NCI-H128 (cell line): ENCODE measurements at regions not wholly inside any gene's neighbourhood (a gene's known extent, or its start where the extent isn't known, plus 50 kb on each side); places are given as distances from the start of the nearest gene placed in this dataset.
A peak's percentile ranks its signal among the peaks of the same experiment; 100 is the strongest.
"Not testable (repeated sequence)": the region's sequence is repeated elsewhere in the genome, so short reads cannot be mapped to it uniquely, and the experiment has no call there.

ENCODE experiments used
- DNase-seq: peaks from one replicate; lab custom pipeline; 2025; ENCODE audit not compliant: unreplicated experiment; lab: John Stamatoyannopoulos, UW

DNA sequence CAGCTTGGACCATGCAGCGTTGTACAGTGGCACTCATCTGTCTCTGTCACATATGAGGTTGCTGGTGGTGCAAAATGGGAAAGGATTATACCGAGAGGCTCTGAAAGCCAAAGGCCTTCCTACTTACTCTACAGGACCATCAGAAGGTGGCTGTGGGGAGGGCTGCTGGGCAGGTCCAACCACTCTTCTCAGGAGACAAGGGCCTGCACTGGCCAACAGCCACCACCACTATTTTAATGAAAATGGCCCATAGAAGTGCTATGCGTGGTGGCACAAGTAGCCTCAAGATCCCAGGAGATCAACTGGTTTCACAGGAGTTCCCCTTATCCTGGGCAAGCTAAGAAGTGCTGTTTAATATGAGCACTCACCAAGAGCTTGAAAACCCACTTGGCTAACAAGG is 52.3 kb downstream of the MRPL57 start:
- DNase-seq, result no peak

DNA sequence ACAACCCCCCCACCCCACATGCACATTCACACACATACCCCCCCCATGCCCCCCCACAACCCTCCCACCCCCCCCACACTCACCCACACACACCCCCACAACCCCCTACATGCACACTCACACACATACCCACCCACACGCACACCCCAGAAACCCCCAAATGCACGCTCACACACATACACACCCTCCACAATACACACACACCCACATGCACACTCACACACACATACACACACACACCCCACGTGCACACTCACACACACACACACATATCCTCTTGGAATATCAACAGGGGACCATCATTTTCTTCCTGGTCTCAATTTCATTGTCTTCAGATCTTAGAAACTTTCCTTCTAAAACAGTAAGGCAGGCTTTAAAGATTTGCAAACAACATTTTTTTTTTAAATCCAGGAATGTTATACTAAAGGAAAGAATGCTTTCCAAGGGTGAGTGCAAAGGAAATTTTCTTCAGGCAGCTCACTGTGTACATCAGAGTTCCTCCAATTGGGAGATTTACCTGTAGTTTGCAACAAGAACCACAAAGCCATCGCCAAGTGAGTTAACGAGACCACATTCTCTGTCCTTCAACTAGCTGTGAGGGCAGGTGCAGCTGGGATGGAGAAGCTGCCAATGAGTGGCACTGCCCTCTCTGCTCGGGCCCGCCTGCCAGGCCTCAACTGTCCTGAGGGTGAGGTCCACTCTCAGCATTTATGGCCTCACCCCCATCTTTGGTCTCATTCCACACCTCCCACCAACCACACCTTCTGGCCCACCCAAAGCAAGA is 53.0 kb downstream of the MRPL57 start:
- no peak for DNase-seq

DNA sequence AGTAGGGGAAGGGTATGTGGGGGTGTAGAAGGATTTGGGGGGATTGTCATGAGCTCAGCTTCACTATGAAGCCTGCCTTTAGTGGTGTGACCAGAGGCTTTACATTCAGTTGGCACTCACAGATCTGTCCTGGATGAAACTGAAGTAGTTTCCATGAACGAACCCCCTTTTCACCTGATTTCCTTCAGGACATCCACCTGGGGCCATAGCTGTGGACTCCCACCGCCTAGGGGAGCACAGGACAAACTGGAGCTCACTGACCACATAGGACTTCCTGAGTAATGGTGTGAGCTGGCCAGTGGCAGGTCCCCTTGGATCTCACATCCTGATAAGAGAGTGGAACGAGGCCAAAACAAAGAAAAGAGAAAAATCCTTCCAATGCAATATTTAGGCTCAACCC is 54.1 kb downstream of the MRPL57 start:
- DNase-seq, result no peak

DNA sequence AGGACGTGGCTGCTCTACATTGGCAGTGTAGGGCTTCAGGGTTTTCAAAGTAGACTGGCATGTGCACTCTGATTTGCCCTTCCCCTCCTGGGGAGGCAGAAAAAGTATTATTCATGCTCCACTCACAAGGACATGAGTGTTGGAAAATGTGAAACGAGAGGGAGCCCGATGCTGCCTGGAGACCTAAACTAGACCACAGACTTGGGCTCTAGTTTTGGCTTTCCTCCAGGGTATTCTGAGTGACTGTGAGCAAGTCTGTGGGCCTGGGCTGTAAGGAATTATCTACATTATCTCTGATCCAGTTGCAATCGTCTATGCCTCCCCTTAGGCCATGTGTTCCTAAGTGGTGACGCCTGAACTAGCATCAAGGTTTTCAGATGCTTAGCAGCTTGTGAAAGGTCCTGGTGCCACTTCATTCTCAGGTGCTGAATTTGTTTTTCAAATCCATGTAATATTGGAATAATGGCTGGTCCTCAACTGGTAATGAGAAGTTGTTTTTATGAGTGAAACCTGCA is 55.0 kb downstream of the MRPL57 start:
- DNase-seq, result no peak

DNA sequence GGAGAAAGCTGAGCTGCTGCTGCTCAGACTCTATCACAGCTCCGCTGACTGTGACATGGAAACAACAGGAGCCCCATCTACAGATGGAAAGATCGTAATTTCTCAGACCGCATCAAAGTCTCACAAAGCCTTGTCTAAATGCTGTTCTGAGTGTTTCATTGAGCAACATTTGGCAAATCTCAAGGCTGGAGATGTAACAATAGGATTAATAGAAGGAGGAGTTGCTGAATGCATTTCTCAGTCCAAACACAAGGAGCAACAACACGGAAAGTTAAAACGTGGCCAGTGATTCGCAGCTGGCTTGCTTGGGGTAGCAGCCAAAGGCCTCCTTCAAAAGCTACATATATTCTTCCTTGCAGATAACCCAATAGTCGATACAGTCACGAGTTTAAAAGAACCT is 55.7 kb downstream of the MRPL57 start:
- DNase-seq, result no peak

DNA sequence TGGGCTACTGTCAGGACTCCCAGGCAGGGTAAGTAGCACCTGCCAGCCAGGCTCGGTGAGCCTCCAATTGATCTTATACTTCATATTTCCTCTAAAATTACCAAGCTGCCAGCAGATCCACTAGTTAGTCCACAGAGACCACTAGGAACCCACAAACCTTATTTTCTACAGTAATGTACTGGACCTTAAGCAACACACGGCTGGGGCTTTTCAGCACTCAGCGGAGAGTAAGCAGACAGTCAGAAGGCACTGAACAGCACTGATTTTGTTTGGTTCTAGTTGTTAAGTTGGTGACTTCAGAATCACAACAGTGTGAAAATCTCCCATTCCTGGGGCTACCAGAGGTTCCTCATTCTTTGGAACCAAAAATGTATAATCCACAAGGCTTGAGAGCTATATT is 56.1 kb downstream of the MRPL57 start:
- DNase-seq, result no peak

DNA sequence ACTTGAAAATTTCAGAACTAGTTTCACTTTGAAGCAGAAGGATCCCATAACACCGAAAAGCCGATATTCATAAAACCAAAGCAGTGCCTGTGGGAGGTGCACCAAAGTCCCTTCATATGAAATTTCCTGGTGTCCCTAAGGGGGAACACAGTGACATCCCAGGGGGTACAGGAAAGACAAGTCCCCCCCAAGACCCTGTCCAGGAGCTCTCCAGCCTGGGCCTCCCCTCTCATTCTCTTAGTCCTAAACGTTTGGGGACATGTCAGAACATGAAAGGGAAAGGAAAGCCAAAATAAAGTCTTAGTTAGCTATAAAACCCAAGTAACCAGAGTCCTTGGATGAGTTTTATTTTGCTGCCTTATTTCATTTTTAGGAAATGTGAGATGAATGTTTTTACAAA is 56.6 kb downstream of the MRPL57 start:
- no peak for DNase-seq

DNA sequence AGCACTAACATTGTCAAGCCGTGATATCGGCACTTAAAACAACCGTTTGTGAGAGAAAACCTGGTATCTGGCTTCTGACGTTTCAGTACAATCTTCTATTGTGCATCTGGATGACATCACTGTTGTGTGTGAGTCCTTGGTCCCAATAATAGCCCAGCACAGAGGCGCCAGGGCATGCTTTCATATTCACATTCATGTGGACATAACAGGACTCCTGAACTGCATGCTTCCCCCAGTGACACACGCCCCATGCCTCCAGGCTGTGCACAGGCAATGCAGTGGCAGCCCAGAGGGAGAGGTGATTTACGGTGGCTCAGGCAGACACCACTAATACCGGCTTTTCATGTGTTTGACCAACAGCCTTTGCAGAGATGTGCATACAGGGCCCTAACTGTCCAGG is 58.1 kb downstream of the MRPL57 start:
- DNase-seq, result no peak

DNA sequence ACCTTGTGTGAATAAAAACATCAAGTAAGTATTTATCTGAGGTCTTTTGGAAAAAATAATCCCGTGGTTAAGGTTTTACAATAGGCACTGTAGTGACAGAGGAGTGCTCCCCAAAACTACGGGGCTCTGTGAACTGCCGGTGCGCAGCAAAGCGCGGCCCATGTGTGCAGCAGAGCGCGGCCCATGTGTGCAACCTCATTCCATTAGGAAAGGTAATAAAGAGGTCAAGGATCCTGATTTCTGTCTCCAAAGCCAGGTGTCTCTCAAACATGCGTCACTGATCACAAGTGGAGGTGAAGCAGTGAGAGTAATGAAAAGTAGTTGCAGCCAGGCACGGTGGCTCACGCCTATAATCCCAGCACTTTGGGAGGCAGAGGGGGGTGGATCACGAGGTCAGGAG is 58.7 kb downstream of the MRPL57 start:
- no peak for DNase-seq

DNA sequence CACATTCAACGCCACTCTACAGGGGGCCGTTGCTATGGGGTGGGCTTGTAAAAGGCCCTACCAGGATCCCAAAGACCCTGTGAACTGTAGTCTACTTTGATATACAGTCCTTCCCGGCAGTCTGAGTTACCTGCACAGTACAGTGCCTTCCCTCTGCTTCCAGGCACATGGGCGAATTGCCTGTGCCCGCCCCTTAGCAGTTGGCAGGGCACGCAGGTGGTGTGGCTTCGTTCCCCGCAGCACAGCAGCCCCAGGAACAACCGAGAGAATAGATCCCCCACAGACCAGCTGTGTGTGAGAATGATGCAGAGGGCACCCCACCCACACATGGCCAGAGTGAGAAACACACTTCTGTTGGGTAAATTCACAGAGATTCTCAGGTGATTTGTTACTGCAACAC is 60.6 kb downstream of the MRPL57 start:
- DNase-seq, result no peak

DNA sequence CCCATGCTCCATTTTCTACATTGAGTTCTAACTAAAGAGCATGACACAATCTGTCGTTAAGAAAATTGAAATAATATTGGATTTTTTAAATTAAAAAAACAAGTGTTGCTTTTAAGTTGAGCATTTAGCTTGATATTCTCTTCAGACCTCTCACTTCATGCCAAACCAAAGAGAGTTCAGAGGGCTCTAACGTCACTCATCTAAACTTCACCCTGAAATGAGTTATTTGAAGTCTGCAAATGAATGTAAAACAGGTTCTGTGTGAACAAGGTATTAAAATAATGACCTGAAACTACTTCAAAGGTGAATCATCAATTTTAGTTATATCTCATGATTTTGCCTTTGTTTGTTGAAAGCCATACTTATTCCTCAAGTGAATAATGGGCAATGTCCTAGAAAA is 61.8 kb downstream of the MRPL57 start:
- no peak for DNase-seq

DNA sequence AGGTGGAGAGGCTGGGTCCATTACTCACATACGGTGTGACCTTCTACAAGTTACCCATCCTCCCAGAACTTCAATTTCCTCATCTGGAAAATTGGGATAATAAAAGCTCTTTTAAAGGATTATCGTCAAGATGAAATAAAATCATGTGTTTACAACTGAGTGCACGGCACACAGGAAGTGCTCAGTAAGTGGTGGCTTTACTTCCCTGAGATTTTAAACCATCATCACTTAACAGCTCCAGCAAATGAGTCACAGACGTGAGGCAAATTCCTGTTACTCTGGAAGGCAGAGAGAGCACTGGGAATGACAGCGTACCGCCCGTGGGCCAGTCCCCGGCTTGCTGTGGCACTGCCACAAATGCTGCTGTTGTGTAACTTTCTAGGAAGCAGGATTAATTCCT is 64.1 kb downstream of the MRPL57 start:
- no peak for DNase-seq

DNA sequence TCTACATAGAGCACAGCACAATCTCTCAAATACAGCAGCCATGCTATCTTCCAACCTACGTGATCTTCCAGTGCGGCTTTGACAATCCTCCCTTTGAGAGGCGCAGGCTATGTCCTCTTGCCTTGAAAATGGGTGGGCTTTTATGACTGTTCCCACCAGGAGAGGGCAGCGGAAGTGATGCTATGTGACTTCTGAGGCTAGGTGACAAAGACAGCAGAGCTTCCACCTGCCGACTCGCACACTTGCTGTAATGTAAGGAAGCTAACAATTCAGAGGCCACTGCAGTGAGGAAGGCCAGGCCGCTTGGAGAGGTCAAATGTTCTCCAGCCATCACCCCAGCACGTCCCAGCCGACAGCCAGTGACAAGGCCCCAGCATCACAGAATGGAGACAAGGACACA is 65.8 kb downstream of the MRPL57 start:
- no peak for DNase-seq

DNA sequence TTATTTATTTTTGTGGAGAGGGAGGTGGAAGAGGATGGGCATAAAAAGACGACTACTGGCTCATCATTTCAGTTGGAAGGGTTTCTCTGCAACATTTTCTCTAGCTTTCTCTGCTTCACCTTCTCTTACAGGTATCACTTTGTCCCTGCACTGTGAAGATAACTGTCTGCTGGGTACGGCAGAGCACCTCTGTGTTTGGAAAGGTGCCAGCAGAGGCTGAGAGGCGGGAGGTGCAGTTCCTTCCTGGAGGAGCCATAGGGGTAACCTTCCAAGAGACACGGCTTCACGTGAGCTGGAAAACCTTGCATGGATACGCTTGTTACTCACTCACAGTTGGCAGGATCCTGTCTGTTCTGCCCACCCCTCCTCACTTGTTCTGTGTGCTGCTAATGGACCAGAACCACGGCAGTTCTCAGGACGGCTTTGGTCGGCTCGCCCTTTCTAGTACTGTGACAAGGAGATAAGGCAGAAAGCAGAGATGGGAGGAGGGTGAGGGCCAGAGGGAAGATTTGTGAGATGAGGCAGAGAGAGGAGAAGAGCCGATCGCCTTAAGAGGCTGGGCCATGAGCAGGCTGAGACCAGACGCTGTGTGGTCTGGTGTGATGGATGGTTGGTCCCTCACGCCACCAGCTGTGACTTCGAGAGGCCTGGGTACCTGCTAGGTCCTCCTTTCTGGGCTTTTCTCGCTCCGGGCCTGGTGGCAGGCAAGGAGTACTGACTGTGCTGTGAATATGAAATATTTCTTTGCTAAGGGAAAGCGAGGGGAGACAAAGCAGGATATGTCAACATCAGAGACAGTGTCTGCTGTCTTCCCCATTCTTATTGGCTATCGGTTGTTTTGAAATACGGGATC is 66.8 kb downstream of the MRPL57 start:
- DNase-seq, result peak; percentile 65

DNA sequence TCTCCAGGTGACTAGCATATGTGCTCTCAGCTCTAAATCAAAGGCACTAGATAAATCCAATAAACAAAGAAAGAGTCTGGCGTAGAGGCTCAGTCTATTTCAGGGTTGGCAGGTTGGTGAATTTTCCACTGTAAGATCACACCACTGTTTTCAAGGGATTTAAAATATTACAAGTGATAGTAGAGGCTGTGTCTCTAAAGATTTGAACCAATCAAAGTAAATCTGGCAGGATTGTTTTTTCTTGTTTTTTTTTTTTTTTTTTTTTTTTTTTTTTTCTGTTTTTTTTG is 67.4 kb downstream of the MRPL57 start:
- DNase-seq, result not testable (repeated sequence)

DNA sequence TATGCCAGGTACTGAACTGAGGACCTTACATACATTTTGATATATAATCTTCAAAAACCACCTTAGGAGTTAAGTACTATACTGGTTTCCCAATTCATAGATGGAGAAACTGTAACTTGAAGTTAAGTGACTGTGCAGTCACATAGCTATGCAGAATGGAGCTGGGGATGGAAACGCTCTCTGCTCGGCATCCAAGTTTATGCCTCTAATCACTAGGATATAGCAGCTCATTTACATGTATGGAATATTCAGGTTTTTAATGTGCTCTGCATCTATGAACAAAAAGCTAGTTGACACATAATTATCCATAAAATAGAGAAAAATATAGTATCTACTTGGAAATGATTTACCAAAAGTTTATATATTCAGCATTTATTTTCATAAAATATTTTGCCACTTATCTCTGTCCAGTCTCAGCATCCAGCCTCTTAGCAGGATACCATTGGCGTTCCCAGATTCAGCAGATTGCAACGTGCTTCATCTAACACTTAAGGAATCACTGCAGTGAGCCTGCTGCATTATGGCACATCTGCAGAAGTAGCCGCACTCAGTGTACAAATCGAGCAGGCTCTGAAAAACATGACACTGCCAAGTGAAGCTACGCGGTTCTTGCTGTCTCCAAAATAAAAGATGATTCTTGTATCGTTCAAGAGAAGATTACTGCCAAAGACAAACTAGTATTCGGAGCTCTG is 70.4 kb downstream of the MRPL57 start:
- DNase-seq, result no peak

DNA sequence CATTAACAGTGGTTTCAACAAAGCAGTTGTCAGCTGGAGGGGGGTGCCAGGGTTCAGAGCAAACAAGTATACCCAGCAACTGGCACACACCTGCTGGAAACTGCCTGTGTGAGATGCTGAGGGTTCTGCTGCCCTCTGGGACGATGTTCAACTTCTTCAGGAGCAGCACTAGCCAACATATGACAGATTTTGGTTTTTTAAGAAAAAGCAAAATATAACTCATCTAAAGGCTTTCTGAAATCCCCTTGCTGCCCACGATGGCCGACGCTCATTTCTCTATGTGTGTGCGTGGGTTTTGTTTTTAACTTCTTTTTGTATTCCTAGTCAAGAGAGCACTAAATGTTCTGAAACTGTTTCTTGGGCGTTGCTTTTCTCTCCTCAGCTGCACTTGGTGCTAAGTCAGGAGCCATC is 79.9 kb downstream of the MRPL57 start:
- DNase-seq, result no peak

DNA sequence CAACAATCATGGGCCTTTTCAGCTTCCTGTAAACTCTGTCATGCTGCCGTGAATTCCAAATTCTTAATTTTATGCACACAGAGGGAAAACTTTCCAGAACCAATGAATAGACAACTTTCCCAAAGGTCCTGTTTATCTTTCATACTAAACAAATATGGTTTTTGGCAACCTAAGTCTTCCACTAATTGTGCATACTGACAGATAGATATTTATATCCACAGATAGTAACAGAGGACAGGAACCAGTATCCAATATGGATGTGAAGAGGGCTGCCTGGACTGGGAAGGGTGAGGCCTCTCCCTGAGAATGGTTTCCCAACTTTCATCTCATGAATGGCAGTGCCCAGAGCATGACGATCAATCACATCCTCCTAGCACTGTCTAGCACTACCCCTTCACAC is 80.4 kb downstream of the MRPL57 start:
- no peak for DNase-seq

DNA sequence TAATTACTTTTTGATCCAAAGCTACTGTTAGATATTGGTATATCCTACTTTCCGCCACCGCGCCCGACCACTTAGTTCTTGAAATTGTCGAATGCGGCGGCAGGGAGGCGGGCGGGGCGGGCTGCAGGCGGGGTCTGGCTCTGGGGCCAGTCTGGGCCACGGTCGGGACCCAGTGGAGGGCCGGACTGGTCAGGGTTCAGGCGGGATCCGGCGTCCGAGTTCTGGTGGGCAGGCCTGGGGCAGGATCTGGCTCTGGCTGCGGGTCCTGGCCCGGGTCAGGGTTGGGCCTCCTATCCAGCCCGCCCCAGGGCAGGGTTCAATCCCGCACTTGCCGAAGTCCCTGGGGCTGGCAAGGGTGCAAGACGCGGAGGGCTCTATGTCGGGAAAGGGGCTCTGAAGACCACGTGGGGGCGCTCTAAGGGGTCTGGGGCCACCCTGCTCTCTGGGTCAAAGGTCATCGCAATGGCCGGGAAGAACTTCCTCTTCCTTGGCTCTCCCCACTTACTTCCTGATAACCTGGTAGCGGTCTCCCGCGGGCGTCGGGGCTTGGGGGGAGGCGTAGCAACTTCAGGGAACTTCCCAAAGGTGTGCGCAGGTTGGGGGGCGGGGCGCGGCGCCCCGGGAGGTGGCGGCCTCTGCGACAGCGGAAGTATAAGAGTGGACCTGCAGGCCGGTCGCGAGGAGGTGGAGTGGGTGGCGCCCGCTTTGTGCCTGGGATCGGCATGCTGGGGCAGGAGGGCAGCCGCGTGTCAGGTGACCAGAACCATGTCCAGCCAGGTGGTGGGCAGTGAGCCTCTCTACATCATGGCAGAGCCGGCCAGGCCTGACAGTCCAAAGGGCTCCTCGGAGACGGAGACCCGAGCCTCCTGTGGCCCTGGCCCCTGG is 83.4 kb downstream of the MRPL57 start:
- DNase-seq, result no peak

DNA sequence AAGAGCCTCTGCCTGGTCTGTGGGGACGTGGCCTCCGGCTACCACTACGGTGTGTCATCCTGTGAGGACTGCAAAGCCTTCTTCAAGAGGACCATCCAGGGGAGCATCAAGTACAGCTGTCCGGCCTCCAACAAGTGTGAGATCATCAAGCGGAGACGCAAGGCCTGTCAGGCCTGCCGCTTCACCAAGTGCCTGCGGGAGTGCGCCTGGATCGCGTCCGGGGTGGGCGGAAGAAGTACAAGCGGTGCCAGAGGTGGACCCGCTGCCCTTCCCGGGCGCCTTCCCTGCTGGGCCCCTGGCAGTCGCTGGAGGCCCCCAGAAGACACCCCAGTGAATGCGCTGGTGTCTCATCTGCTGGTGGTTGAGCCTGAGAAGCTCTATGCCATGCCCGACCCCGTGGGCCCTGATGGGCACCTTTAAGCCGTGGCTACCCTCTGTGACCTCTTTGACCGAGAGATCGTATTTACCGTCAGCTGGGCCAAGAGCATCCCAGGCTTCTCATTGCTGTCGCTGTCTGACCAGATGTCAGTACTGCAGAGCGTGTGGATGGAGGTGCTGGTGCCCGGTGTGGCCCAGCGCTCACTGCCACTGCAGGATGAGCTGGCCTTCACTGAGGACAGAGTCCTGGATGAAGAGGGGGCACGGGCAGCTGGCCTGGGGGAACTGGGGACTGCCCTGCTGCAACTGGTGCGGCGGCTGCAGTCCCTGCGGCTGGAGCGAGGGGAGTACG is 84.3 kb downstream of the MRPL57 start:
- DNase-seq, result not testable (repeated sequence)
